DND-41 (cell line): ENCODE measurements at regions not wholly inside any gene's neighbourhood (a gene's known extent, or its start where the extent isn't known, plus 50 kb on each side); places are given as distances from the start of the nearest gene placed in this dataset.

Source experiments
- ATAC-seq: fragments of 200-7000 bp; cut with Tn5 transposase; 3 replicates; pipeline ENCODE4 v1.9.1; 2021; ENCODE audit warnings: low read depth; ENCODE audit not compliant: insufficient read depth
- DNase-seq: peaks from one replicate; pipeline ENCODE4 v3.0.0-alpha.2; 2020
- H2AFZ ChIP-seq: 2 replicates; pipeline ENCODE4 v1.6.0; 2012; ENCODE audit warnings: low read depth, low read length
- H3K27ac ChIP-seq: 2 replicates; pipeline ENCODE4 v1.5.1; 2012; ENCODE audit warnings: low read length, inconsistent platforms
- H3K27me3 ChIP-seq: fragments of 200-600 bp; sonication (generic); 2 replicates; pipeline ENCODE4 v1.6.0; 2012; ENCODE audit warnings: low read length, mild to moderate bottlenecking, inconsistent platforms; ENCODE audit not compliant: insufficient read depth, poor library complexity
- H3K36me3 ChIP-seq: 2 replicates; pipeline ENCODE4 v1.5.1; 2012; ENCODE audit warnings: low read length, inconsistent platforms; ENCODE audit not compliant: insufficient read depth
- H3K4me1 ChIP-seq: 2 replicates; pipeline ENCODE4 v1.5.1; 2012; ENCODE audit warnings: mild to moderate bottlenecking, low read length; ENCODE audit not compliant: insufficient read depth
- H3K4me2 ChIP-seq: 2 replicates; pipeline ENCODE4 v1.6.0; 2012; ENCODE audit warnings: mild to moderate bottlenecking, moderate library complexity, low read length, inconsistent platforms; ENCODE audit not compliant: insufficient read depth
- H3K4me3 ChIP-seq, 2 experiments: fragments of 200-600 bp in 1 of 2; shearing (Covaris generic) in 1 of 2; 2 replicates each; pipeline ENCODE4 v1.5.1; 2012 to 2016; ENCODE audit warnings: inconsistent platforms in 2 of 2, low read length in 2 of 2, mild to moderate bottlenecking in 2 of 2, low read depth in 1 of 2, moderate library complexity in 1 of 2
- H3K79me2 ChIP-seq: 2 replicates; pipeline ENCODE4 v1.6.0; 2012; ENCODE audit warnings: low read length, inconsistent platforms; ENCODE audit not compliant: insufficient read depth
- H3K9ac ChIP-seq: 2 replicates; pipeline ENCODE4 v1.6.0; 2012; ENCODE audit warnings: low read depth, mild to moderate bottlenecking, inconsistent platforms, low read length, moderate library complexity
- H3K9me3 ChIP-seq: 2 replicates; pipeline ENCODE4 v1.5.1; 2012; ENCODE audit warnings: low read length, moderate library complexity, mild to moderate bottlenecking, inconsistent platforms; ENCODE audit not compliant: insufficient read depth, severe bottlenecking
- H4K20me1 ChIP-seq: 2 replicates; pipeline ENCODE4 v1.6.0; 2012; ENCODE audit warnings: low read length; ENCODE audit not compliant: insufficient read depth
- EZH2 ChIP-seq: IDR thresholded peaks from 3 replicates; pipeline ENCODE4 v1.6.1; 2012; ENCODE audit warnings: borderline replicate concordance, low read depth, mild to moderate bottlenecking, moderate library complexity, low read length, inconsistent platforms; ENCODE audit not compliant: severe bottlenecking
- TF ChIP-seq, protein P1 (sequence below): IDR thresholded peaks from 2 replicates; pipeline ENCODE4 v1.5.1; 2012; ENCODE audit warnings: borderline replicate concordance, low read length, moderate library complexity, mild to moderate bottlenecking; ENCODE audit not compliant: poor library complexity, severe bottlenecking; ENCODE audit errors: extremely low read depth

DNA sequence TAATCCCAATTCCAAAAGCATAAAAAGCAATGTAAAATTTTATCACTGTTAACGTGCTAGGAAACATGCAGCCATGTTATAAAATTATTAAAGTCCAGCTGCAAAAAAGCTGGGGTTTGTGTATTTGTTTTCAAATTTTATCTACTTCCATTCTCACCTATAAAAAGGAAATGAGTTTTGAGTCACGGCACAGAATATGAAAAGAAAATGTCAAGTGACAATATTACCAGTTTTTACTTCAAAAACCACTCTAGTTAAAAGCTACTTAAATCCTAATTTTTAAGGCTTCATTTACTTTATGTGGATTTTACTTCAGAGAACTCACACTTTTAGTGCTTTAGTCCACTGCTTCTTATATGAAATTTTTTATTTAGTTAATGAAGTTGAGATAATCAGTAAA, 72.7 kb upstream of the IFNE start:
- Histone ChIP-seq H3K36me3 (no peaks in the 10 kb centered on the region), H4K20me1 (no peaks in the 10 kb centered on the region), H3K27me3 (peaks cover 8% of the 10 kb centered on the region), H3K79me2 (no peaks in the 10 kb centered on the region), H3K9me3 (no peaks in the 10 kb centered on the region), H3K4me3 (no peak overlapping the region), H3K9ac (no peak overlapping the region), H2AFZ (no peak overlapping the region), H3K4me2 (no peak overlapping the region), H3K4me1 (no peaks in the 10 kb centered on the region), H3K27ac (no peak overlapping the region)
- ATAC-seq (no peak), DNase-seq (no peak)
- TF ChIP-seq, protein P1, sequence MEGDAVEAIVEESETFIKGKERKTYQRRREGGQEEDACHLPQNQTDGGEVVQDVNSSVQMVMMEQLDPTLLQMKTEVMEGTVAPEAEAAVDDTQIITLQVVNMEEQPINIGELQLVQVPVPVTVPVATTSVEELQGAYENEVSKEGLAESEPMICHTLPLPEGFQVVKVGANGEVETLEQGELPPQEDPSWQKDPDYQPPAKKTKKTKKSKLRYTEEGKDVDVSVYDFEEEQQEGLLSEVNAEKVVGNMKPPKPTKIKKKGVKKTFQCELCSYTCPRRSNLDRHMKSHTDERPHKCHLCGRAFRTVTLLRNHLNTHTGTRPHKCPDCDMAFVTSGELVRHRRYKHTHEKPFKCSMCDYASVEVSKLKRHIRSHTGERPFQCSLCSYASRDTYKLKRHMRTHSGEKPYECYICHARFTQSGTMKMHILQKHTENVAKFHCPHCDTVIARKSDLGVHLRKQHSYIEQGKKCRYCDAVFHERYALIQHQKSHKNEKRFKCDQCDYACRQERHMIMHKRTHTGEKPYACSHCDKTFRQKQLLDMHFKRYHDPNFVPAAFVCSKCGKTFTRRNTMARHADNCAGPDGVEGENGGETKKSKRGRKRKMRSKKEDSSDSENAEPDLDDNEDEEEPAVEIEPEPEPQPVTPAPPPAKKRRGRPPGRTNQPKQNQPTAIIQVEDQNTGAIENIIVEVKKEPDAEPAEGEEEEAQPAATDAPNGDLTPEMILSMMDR, result no peak
- TF ChIP-seq EZH2, result no peak

DNA sequence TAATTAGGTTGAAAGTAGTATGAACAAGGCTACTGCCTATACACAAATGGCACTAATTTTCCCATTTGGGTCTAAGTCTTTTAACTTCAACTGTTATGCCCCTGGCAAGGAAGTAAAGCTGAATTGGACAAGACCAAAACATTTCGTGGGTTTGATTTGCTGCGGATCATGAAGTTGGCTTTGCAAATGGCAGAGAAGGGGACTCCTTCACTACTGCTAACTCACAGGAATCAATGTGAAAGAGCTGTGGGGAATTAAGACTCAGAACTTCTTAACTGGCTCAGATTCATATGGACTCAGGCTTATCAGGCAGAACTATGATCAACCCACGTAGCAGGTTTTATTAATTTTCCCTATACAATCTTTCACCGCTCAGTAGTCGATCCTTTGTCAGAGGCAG, 73.8 kb upstream of the IFNE start:
- Histone ChIP-seq H3K79me2 (no peaks in the 10 kb centered on the region), H3K27ac (no peak overlapping the region), H4K20me1 (no peaks in the 10 kb centered on the region), H3K4me1 (no peaks in the 10 kb centered on the region), H3K9ac (no peak overlapping the region), H2AFZ (no peak overlapping the region), H3K36me3 (no peaks in the 10 kb centered on the region), H3K9me3 (no peaks in the 10 kb centered on the region), H3K4me3 (no peak overlapping the region), H3K4me2 (no peak overlapping the region), H3K27me3 (peaks cover 4% of the 10 kb centered on the region)
- DNase-seq (no peak), ATAC-seq (no peak)
- no peak for TF ChIP-seq EZH2
- TF ChIP-seq, protein P1, result no peak

DNA sequence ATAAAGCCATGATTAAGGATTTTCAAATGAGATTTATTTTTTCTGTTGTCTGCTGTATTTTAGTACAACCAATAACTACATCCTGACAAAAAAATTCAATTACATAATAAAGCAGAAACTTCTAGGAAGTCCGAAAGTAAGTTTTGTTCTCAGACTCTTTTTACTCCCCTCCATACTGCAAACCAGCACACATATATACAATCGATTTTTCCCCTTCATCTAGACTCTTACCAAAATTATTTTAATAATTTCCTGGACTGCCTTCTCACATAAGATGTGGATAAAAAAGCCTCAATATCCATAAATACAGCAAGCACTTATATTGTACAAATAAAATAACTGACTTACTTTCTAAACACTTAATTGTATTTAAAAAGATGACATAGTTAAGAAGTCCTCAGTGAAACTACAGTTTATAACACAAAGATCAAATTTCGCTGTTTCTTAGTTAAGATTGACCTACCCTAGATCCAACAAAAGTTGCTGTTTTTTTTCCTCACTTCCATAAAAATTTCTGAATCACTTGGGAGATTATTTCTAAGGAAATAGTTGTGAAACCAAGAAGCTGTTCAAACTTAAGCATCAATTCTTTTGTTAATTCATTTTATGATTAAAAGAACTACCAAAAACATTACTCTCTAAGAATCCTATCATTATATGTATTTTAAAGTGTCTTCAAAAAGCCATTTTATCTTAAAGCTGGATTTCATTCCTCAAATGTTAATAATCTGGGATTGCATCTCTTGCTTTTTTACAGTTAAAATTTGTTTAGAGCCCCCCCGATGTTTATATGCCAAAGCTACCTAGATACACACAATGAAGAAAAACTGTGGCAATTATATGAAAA, 74.7 kb upstream of the IFNE start:
- Histone ChIP-seq H3K27ac (no peak overlapping the region), H4K20me1 (no peaks in the 10 kb centered on the region), H3K4me2 (no peak overlapping the region), H3K79me2 (no peaks in the 10 kb centered on the region), H2AFZ (no peak overlapping the region), H3K27me3 (peaks cover 4% of the 10 kb centered on the region), H3K36me3 (no peaks in the 10 kb centered on the region), H3K9me3 (no peaks in the 10 kb centered on the region), H3K4me3 (no peak overlapping the region), H3K9ac (no peak overlapping the region), H3K4me1 (no peaks in the 10 kb centered on the region)
- DNase-seq, result no peak
- TF ChIP-seq EZH2, result no peak
- TF ChIP-seq, protein P1, result no peak
- no peak for ATAC-seq

DNA sequence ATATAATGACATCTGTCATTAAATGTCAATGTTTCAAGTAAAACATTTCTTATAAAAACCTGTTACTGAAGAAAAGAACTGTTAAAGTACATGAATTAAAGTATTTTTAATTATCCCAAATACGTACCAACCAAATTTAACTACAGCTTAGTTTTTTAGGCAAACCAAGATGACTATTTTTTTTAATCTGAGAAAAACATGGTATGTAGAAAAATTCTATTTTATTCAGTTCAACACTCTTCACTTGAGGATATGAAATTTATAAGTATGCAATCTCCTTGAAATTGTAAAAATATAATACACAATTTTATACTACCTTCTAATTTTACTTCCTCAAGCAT, 75.3 kb upstream of the IFNE start:
- H3K36me3 ChIP-seq, result no peaks in the 10 kb centered on the region
- no peak overlapping the region for H3K4me2 ChIP-seq
- no peaks in the 10 kb centered on the region for H3K79me2 ChIP-seq
- no peak for DNase-seq
- H3K4me1 ChIP-seq, result no peaks in the 10 kb centered on the region
- H3K27me3 ChIP-seq, result peaks cover 4% of the 10 kb centered on the region
- no peaks in the 10 kb centered on the region for H3K9me3 ChIP-seq
- ATAC-seq, result no peak
- TF ChIP-seq EZH2, result no peak
- TF ChIP-seq, protein P1, result no peak
- no peak overlapping the region for H2AFZ ChIP-seq
- no peak overlapping the region for H3K4me3 ChIP-seq
- H4K20me1 ChIP-seq, result no peaks in the 10 kb centered on the region
- H3K9ac ChIP-seq, result no peak overlapping the region
- no peak overlapping the region for H3K27ac ChIP-seq
